GM23248 (cell line): ENCODE measurements at regions not wholly inside any gene's neighbourhood (a gene's known extent, or its start where the extent isn't known, plus 50 kb on each side); places are given as distances from the start of the nearest gene placed in this dataset.

Source experiments
- DNase-seq: peaks from one replicate; pipeline ENCODE4 v3.0.0-alpha.2; 2015
- H2AFZ ChIP-seq: fragments of 200-600 bp; sonication (generic); 2 replicates; pipeline ENCODE4 v1.6.1; 2016; ENCODE audit warnings: antibody characterized with exemption
- H3F3A ChIP-seq: fragments of 200-600 bp; sonication (generic); 2 replicates; pipeline ENCODE4 v1.6.1; 2016; ENCODE audit warnings: mild to moderate bottlenecking, antibody characterized with exemption, mixed run types; ENCODE audit not compliant: insufficient read depth
- H3K27ac ChIP-seq: fragments of 200-600 bp; sonication (generic); 2 replicates; pipeline ENCODE4 v1.5.1; 2016; ENCODE audit warnings: mild to moderate bottlenecking
- H3K27me3 ChIP-seq: fragments of 200-600 bp; sonication (generic); replicated peaks from 2 replicates; pipeline ENCODE4 v1.6.1; 2016; ENCODE audit warnings: mild to moderate bottlenecking; ENCODE audit not compliant: insufficient read depth
- H3K36me3 ChIP-seq: fragments of 200-600 bp; sonication (generic); 2 replicates; pipeline ENCODE4 v1.6.1; 2016; ENCODE audit warnings: low read depth, mild to moderate bottlenecking
- H3K4me1 ChIP-seq: fragments of 200-600 bp; sonication (generic); 2 replicates; pipeline ENCODE4 v1.6.1; 2016; ENCODE audit warnings: mild to moderate bottlenecking; ENCODE audit not compliant: insufficient read depth
- H3K4me2 ChIP-seq: fragments of 200-600 bp; sonication (generic); one replicate; pipeline ENCODE4 v1.6.1; 2016; ENCODE audit warnings: mild to moderate bottlenecking; ENCODE audit not compliant: unreplicated experiment
- H3K4me3 ChIP-seq: fragments of 200-600 bp; sonication (generic); 2 replicates; pipeline ENCODE4 v1.5.1; 2016; ENCODE audit warnings: mild to moderate bottlenecking
- H3K79me2 ChIP-seq: fragments of 200-600 bp; sonication (generic); 2 replicates; pipeline ENCODE4 v1.6.1; 2016; ENCODE audit warnings: mild to moderate bottlenecking; ENCODE audit not compliant: insufficient read depth
- H3K9ac ChIP-seq: fragments of 200-600 bp; sonication (generic); 2 replicates; pipeline ENCODE4 v1.6.1; 2016; ENCODE audit warnings: mild to moderate bottlenecking
- H3K9me2 ChIP-seq: fragments of 200-600 bp; sonication (generic); 2 replicates; pipeline ENCODE4 v1.6.1; 2016; ENCODE audit warnings: mixed run types, mild to moderate bottlenecking, moderate library complexity; ENCODE audit not compliant: insufficient read depth
- H3K9me3 ChIP-seq: fragments of 200-600 bp; sonication (generic); one replicate; pipeline ENCODE4 v1.6.1; 2017; ENCODE audit warnings: low read depth
- H4K20me1 ChIP-seq: fragments of 200-600 bp; sonication (generic); 2 replicates; pipeline ENCODE4 v1.6.0; 2016; ENCODE audit not compliant: insufficient read depth
- EZH2 ChIP-seq: fragments of 200-600 bp; sonication (generic); IDR thresholded peaks from 2 replicates; pipeline ENCODE4 v1.6.1; 2018; ENCODE audit warnings: antibody characterized with exemption, mild to moderate bottlenecking; ENCODE audit not compliant: insufficient read depth, poor library complexity, severe bottlenecking
- EZH2phosphoT487 ChIP-seq: fragments of 200-600 bp; sonication (generic); IDR thresholded peaks from 2 replicates; pipeline ENCODE4 v1.6.1; 2018; ENCODE audit warnings: antibody characterized with exemption, moderate library complexity, mild to moderate bottlenecking, low read depth; ENCODE audit not compliant: insufficient read depth
- WGBS, 2 experiments: methylation state at CpG; one replicate each; pipeline ENCODE4 v1.1.6; 2015 to 2017; ENCODE audit warnings: low lambda C conversion rate in 2 of 2, low coverage in 1 of 2; ENCODE audit errors: missing lambda C conversion rate in 2 of 2; 5-methylcytosine and 5-hydroxymethylcytosine counted together
- in situ Hi-C: fragments of 300-500 bp; cut with MboI; formaldehyde crosslinking; loops from 2 replicates; pipeline ENCODE4 v1.15.0; 2020

GRCh38 chr9:82890401-82890800, 172.5 kb downstream of the RASEF start:
- no peak for DNase-seq
- H4K20me1 ChIP-seq: no peaks in the 10 kb centered on the region
- H3K79me2 ChIP-seq: no peaks in the 10 kb centered on the region
- no peak for TF ChIP-seq EZH2phosphoT487
- in situ Hi-C loops: no loop called here
- no peak overlapping the region for H3K4me2 ChIP-seq
- WGBS, 2 experiments: 15 to 22% methylated on average over 4 of the region's 4 CpGs
- no peaks in the 10 kb centered on the region for H3F3A ChIP-seq
- no peak overlapping the region for H2AFZ ChIP-seq
- H3K4me1 ChIP-seq: no peaks in the 10 kb centered on the region
- no peaks in the 10 kb centered on the region for H3K36me3 ChIP-seq
- no peaks in the 10 kb centered on the region for H3K9me2 ChIP-seq
- H3K27me3 ChIP-seq: no peaks in the 10 kb centered on the region
- H3K9ac ChIP-seq: no peak overlapping the region
- no peak overlapping the region for H3K27ac ChIP-seq
- H3K9me3 ChIP-seq: no peaks in the 10 kb centered on the region
- H3K4me3 ChIP-seq: no peak overlapping the region

GRCh38 chr9:82890865-82891264, 172.1 kb downstream of the RASEF start:
- no peaks in the 10 kb centered on the region for H3K9me2 ChIP-seq
- H2AFZ ChIP-seq: no peak overlapping the region
- no peaks in the 10 kb centered on the region for H3K27me3 ChIP-seq
- in situ Hi-C loops: no loop called here
- no peak for DNase-seq
- no peaks in the 10 kb centered on the region for H3K9me3 ChIP-seq
- no peak overlapping the region for H3K4me3 ChIP-seq
- H3K36me3 ChIP-seq: no peaks in the 10 kb centered on the region
- H3K79me2 ChIP-seq: no peaks in the 10 kb centered on the region
- H3F3A ChIP-seq: no peaks in the 10 kb centered on the region
- no peak for TF ChIP-seq EZH2phosphoT487
- TF ChIP-seq EZH2: no peak
- H3K9ac ChIP-seq: no peak overlapping the region
- H3K27ac ChIP-seq: no peak overlapping the region
- no peaks in the 10 kb centered on the region for H3K4me1 ChIP-seq
- H4K20me1 ChIP-seq: no peaks in the 10 kb centered on the region
- H3K4me2 ChIP-seq: no peak overlapping the region

GRCh38 chr9:82891321-82891720, 171.6 kb downstream of the RASEF start:
- Histone ChIP-seq H3K79me2 (no peaks in the 10 kb centered on the region), H3K4me3 (no peak overlapping the region), H2AFZ (no peak overlapping the region), H3F3A (no peaks in the 10 kb centered on the region), H3K4me1 (no peaks in the 10 kb centered on the region), H3K36me3 (no peaks in the 10 kb centered on the region), H4K20me1 (no peaks in the 10 kb centered on the region), H3K27me3 (no peaks in the 10 kb centered on the region), H3K4me2 (no peak overlapping the region), H3K9me2 (no peaks in the 10 kb centered on the region), H3K9ac (no peak overlapping the region), H3K27ac (no peak overlapping the region), H3K9me3 (no peaks in the 10 kb centered on the region)
- TF ChIP-seq EZH2 (no peak), EZH2phosphoT487 (no peak)
- DNase-seq: no peak
- 2 to 7% methylated on average over 1 of the region's 1 CpG for WGBS, 2 experiments
- in situ Hi-C loops: no loop called here

- Histone ChIP-seq H3K4me3 (no peak overlapping the region), H3K9ac (no peak overlapping the region), H3K27ac (no peak overlapping the region), H2AFZ (no peak overlapping the region), H3K79me2 (no peaks in the 10 kb centered on the region), H3K27me3 (no peaks in the 10 kb centered on the region), H3K4me1 (no peaks in the 10 kb centered on the region), H4K20me1 (no peaks in the 10 kb centered on the region), H3K9me3 (no peaks in the 10 kb centered on the region), H3K36me3 (no peaks in the 10 kb centered on the region), H3F3A (no peaks in the 10 kb centered on the region), H3K9me2 (no peaks in the 10 kb centered on the region), H3K4me2 (no peak overlapping the region)
- TF ChIP-seq EZH2: no peak
- TF ChIP-seq EZH2phosphoT487: no peak
- in situ Hi-C loops: no loop called here
- no peak for DNase-seq
These were observed 169.4 kb downstream of the RASEF start for GRCh38 chr9:82893549-82893948.

GRCh38 chr9:82894548-82894947, 168.4 kb downstream of the RASEF start:
- Histone ChIP-seq H3K4me2 (no peak overlapping the region), H3K9me2 (no peaks in the 10 kb centered on the region), H3K9ac (no peak overlapping the region), H3K9me3 (no peaks in the 10 kb centered on the region), H3K27ac (no peak overlapping the region), H3F3A (no peaks in the 10 kb centered on the region), H3K36me3 (no peaks in the 10 kb centered on the region), H4K20me1 (no peaks in the 10 kb centered on the region), H3K4me3 (no peak overlapping the region), H2AFZ (no peak overlapping the region), H3K79me2 (no peaks in the 10 kb centered on the region), H3K4me1 (no peaks in the 10 kb centered on the region), H3K27me3 (no peaks in the 10 kb centered on the region)
- DNase-seq: no peak
- TF ChIP-seq EZH2phosphoT487 (no peak), EZH2 (no peak)
- in situ Hi-C loops: no loop called here
- 10 to 11% methylated on average over 1 of the region's 1 CpG for WGBS, 2 experiments
